Cardiac fibroblast (primary cell): ENCODE measurements at regions not wholly inside any gene's neighbourhood (a gene's known extent, or its start where the extent isn't known, plus 50 kb on each side); places are given as distances from the start of the nearest gene placed in this dataset.
A peak's percentile ranks its signal among the peaks of the same experiment; 100 is the strongest.

Experiments
- DNase-seq, 2 donors: peaks; one replicate each; pipeline versions ENCODE4 v3.0.0 to v3.0.0-alpha.2; 2010; ENCODE audit warnings: low read depth in 2 of 2
- H3K4me3 ChIP-seq, 2 donors: replicated peaks in 1 of 2; 1 replicate in 1 of 2; 2 replicates in 1 of 2; pipeline ENCODE4 v1.5.1; 2011; ENCODE audit warnings: low read depth in 2 of 2, low read length in 2 of 2, mild to moderate bottlenecking in 2 of 2, moderate library complexity in 1 of 2
- CTCF ChIP-seq: IDR thresholded peaks from one replicate; pipeline ENCODE4 v1.5.1; 2011; ENCODE audit warnings: low read depth, mild to moderate bottlenecking, low read length, inconsistent platforms

- H3K4me3 ChIP-seq, result no peak overlapping the region
- DNase-seq, result no peak
Observed at GRCh38 chr14:25136811-25137210, 86.9 kb upstream of the STXBP6 start.

GRCh38 chr14:25134184-25134583 lies 84.2 kb upstream of the STXBP6 start:
- no peak overlapping the region for H3K4me3 ChIP-seq
- TF ChIP-seq CTCF, result no peak
- no peak for DNase-seq

More at GRCh38 chr14:25136811-25137210, 86.9 kb upstream of the STXBP6 start:
- TF ChIP-seq CTCF, result no peak

- DNase-seq, result peak; percentile 69 to 81
- H3K4me3 ChIP-seq, result no peak overlapping the region
- peak; percentile 88 for TF ChIP-seq CTCF
Observed at GRCh38 chr14:25132732-25133422, 82.9 kb upstream of the STXBP6 start.

- H3K4me3 ChIP-seq, result no peak overlapping the region
- DNase-seq, result no peak
- TF ChIP-seq CTCF, result no peak
Observed at GRCh38 chr14:25132094-25132493, 82.1 kb upstream of the STXBP6 start.

- H3K4me3 ChIP-seq, result no peak overlapping the region
- TF ChIP-seq CTCF, result no peak
- no peak for DNase-seq
Observed at GRCh38 chr14:25122843-25123242, 72.9 kb upstream of the STXBP6 start.

GRCh38 chr14:25122211-25122610 lies 72.3 kb upstream of the STXBP6 start:
- no peak overlapping the region for H3K4me3 ChIP-seq
- peak; percentile 19 to 40 for DNase-seq
- TF ChIP-seq CTCF, result no peak
